Astrocyte (in vitro differentiated cells and primary cell): ENCODE measurements at regions not wholly inside any gene's neighbourhood (a gene's known extent, or its start where the extent isn't known, plus 50 kb on each side); places are given as distances from the start of the nearest gene placed in this dataset.

Experiments
- DNase-seq: peaks from one replicate; pipeline ENCODE4 v3.0.0-alpha.2; 2010; ENCODE audit warnings: low read depth
- FAIRE-seq: peaks from 2 replicates; lab custom pipeline; 2011; peaks lifted over from hg19 to GRCh38; lab: Jason Lieb, UNC
- H2AFZ ChIP-seq: 2 replicates; pipeline ENCODE4 v1.6.0; 2012; ENCODE audit warnings: low read depth, low read length, inconsistent platforms
- H3K27ac ChIP-seq: 2 replicates; pipeline ENCODE4 v1.5.1; 2011; ENCODE audit warnings: low read depth, low read length, inconsistent platforms
- H3K27me3 ChIP-seq: 2 replicates; pipeline ENCODE4 v1.6.0; 2011; ENCODE audit warnings: low read length, inconsistent platforms; ENCODE audit not compliant: insufficient read depth
- H3K36me3 ChIP-seq: 2 replicates; pipeline ENCODE4 v1.5.1; 2011; ENCODE audit warnings: low read length, inconsistent platforms; ENCODE audit not compliant: insufficient read depth
- H3K4me1 ChIP-seq: 2 replicates; pipeline ENCODE4 v1.5.1; 2011; ENCODE audit warnings: low read length, inconsistent platforms; ENCODE audit not compliant: insufficient read depth
- H3K4me2 ChIP-seq: 2 replicates; pipeline ENCODE4 v1.6.0; 2012; ENCODE audit warnings: low read length, inconsistent platforms
- H3K4me3 ChIP-seq: 2 replicates; pipeline ENCODE4 v1.5.1; 2011; ENCODE audit warnings: low read depth, mild to moderate bottlenecking, low read length, inconsistent platforms; ENCODE audit not compliant: insufficient read depth
- H3K79me2 ChIP-seq: 2 replicates; pipeline ENCODE4 v1.6.0; 2012; ENCODE audit warnings: mild to moderate bottlenecking, low read length, inconsistent platforms; ENCODE audit not compliant: insufficient read depth
- H3K9ac ChIP-seq: 2 replicates; pipeline ENCODE4 v1.6.0; 2012; ENCODE audit warnings: mild to moderate bottlenecking, low read length, inconsistent platforms
- H3K9me3 ChIP-seq: 2 replicates; pipeline ENCODE4 v1.5.1; 2012; ENCODE audit warnings: low read depth, mild to moderate bottlenecking, low read length, inconsistent platforms; ENCODE audit not compliant: insufficient read depth
- H4K20me1 ChIP-seq: 2 replicates; pipeline ENCODE4 v1.6.0; 2012; ENCODE audit warnings: low read length, inconsistent platforms; ENCODE audit not compliant: insufficient read depth
- H3K27ac Mint-ChIP-seq: one replicate; pipeline ENCODE4 v1.8.0; 2021; ENCODE audit warnings: mild to moderate bottlenecking, mixed read lengths; ENCODE audit not compliant: unreplicated experiment
- H3K27me3 Mint-ChIP-seq: one replicate; pipeline ENCODE4 v1.8.0; 2021; ENCODE audit warnings: low read depth, mixed read lengths; ENCODE audit not compliant: unreplicated experiment
- H3K36me3 Mint-ChIP-seq: one replicate; pipeline ENCODE4 v1.8.0; 2021; ENCODE audit warnings: low read depth, mixed read lengths; ENCODE audit not compliant: unreplicated experiment
- H3K4me1 Mint-ChIP-seq: one replicate; pipeline ENCODE4 v1.8.0; 2021; ENCODE audit warnings: low read depth, mixed read lengths; ENCODE audit not compliant: unreplicated experiment
- H3K4me3 Mint-ChIP-seq: one replicate; pipeline ENCODE4 v1.8.0; 2021; ENCODE audit warnings: mild to moderate bottlenecking, moderate library complexity, mixed read lengths; ENCODE audit not compliant: unreplicated experiment
- H3K9me3 Mint-ChIP-seq: one replicate; pipeline ENCODE4 v1.8.0; 2021; ENCODE audit warnings: mild to moderate bottlenecking, mixed read lengths; ENCODE audit not compliant: unreplicated experiment
- CTCF ChIP-seq: IDR thresholded peaks from 2 replicates; pipeline ENCODE4 v1.5.1; 2011; ENCODE audit warnings: low read depth, mild to moderate bottlenecking, inconsistent platforms, low read length, moderate library complexity; ENCODE audit not compliant: insufficient read depth
- EZH2 ChIP-seq: IDR thresholded peaks from 2 replicates; pipeline ENCODE4 v1.6.1; 2012; ENCODE audit warnings: mild to moderate bottlenecking, low read length, inconsistent platforms; ENCODE audit not compliant: insufficient read depth

- no peaks in the 10 kb centered on the region for H3K27me3 ChIP-seq
- H3K9ac ChIP-seq = no peak overlapping the region
- no peaks in the 10 kb centered on the region for H3K79me2 ChIP-seq
- no peak for DNase-seq
- H3K9me3 ChIP-seq = no peaks in the 10 kb centered on the region
- no peaks in the 10 kb centered on the region for H4K20me1 ChIP-seq
- no peaks in the 10 kb centered on the region for H3K36me3 ChIP-seq
- H3K4me2 ChIP-seq = no peak overlapping the region
- Mint-ChIP-seq H3K27ac (no peak overlapping the region), H3K27me3 (no peaks in the 10 kb centered on the region), H3K4me1 (no peaks in the 10 kb centered on the region), H3K36me3 (no peaks in the 10 kb centered on the region), H3K4me3 (no peak overlapping the region), H3K9me3 (peaks cover 10% of the 10 kb centered on the region)
- H2AFZ ChIP-seq = no peak overlapping the region
- FAIRE-seq = no peak
- no peaks in the 10 kb centered on the region for H3K4me1 ChIP-seq
- H3K4me3 ChIP-seq = no peak overlapping the region
- TF ChIP-seq EZH2 (no peak), CTCF (no peak)
- no peak overlapping the region for H3K27ac ChIP-seq
Measured at GRCh38 chr4:54823616-54824015, 165.9 kb downstream of the KIT start.

GRCh38 chr4:54819034-54819433, 161.3 kb downstream of the KIT start:
- Histone ChIP-seq H3K4me2 (no peak overlapping the region), H4K20me1 (no peaks in the 10 kb centered on the region), H2AFZ (no peak overlapping the region), H3K9me3 (no peaks in the 10 kb centered on the region), H3K4me3 (no peak overlapping the region), H3K4me1 (no peaks in the 10 kb centered on the region), H3K27ac (no peak overlapping the region), H3K27me3 (no peaks in the 10 kb centered on the region), H3K79me2 (no peaks in the 10 kb centered on the region), H3K36me3 (no peaks in the 10 kb centered on the region), H3K9ac (no peak overlapping the region)
- no peak for FAIRE-seq
- Mint-ChIP-seq H3K4me1 (no peaks in the 10 kb centered on the region), H3K9me3 (peaks cover under 1% of the 10 kb centered on the region), H3K4me3 (no peak overlapping the region), H3K27ac (no peak overlapping the region), H3K27me3 (peaks cover 8% of the 10 kb centered on the region), H3K36me3 (no peaks in the 10 kb centered on the region)
- no peak for DNase-seq
- no peak for TF ChIP-seq CTCF
- no peak for TF ChIP-seq EZH2

GRCh38 chr4:54818481-54818880, 160.7 kb downstream of the KIT start:
- Histone ChIP-seq H3K36me3 (no peaks in the 10 kb centered on the region), H2AFZ (no peak overlapping the region), H3K79me2 (no peaks in the 10 kb centered on the region), H4K20me1 (no peaks in the 10 kb centered on the region), H3K4me2 (no peak overlapping the region), H3K27me3 (no peaks in the 10 kb centered on the region), H3K9ac (no peak overlapping the region), H3K4me1 (no peaks in the 10 kb centered on the region), H3K4me3 (no peak overlapping the region), H3K27ac (no peak overlapping the region), H3K9me3 (no peaks in the 10 kb centered on the region)
- no peak for DNase-seq
- Mint-ChIP-seq H3K4me1 (no peaks in the 10 kb centered on the region), H3K36me3 (no peaks in the 10 kb centered on the region), H3K27ac (no peak overlapping the region), H3K9me3 (no peaks in the 10 kb centered on the region), H3K4me3 (no peak overlapping the region), H3K27me3 (peaks cover 8% of the 10 kb centered on the region)
- no peak for TF ChIP-seq EZH2
- TF ChIP-seq CTCF = no peak
- no peak for FAIRE-seq
